Hepatocyte (in vitro differentiated cells): ENCODE measurements at regions not wholly inside any gene's neighbourhood (a gene's known extent, or its start where the extent isn't known, plus 50 kb on each side); places are given as distances from the start of the nearest gene placed in this dataset.

ENCODE experiments used
- DNase-seq: peaks from one replicate; pipeline ENCODE4 v3.0.0-alpha.2; 2016; ENCODE audit warnings: low spot score
- H2AFZ ChIP-seq: fragments of 200-600 bp; sonication (generic); 2 replicates; pipeline ENCODE4 v1.6.0; 2016; ENCODE audit warnings: antibody characterized with exemption, mild to moderate bottlenecking
- H3K27ac ChIP-seq: fragments of 200-600 bp; sonication (generic); 2 replicates; pipeline ENCODE4 v1.5.1; 2016; ENCODE audit warnings: mild to moderate bottlenecking
- H3K27me3 ChIP-seq: fragments of 200-600 bp; sonication (generic); 2 replicates; pipeline ENCODE4 v1.6.1; 2016
- H3K36me3 ChIP-seq: fragments of 200-600 bp; sonication (generic); replicated peaks from 2 replicates; pipeline ENCODE4 v1.5.1; 2016; ENCODE audit warnings: low read depth; ENCODE audit not compliant: insufficient read depth
- H3K4me1 ChIP-seq: fragments of 200-600 bp; sonication (generic); 2 replicates; pipeline ENCODE4 v1.5.1; 2016; ENCODE audit warnings: mild to moderate bottlenecking, moderate library complexity; ENCODE audit not compliant: insufficient read depth
- H3K4me2 ChIP-seq: fragments of 200-600 bp; sonication (generic); 2 replicates; pipeline ENCODE4 v1.6.0; 2016
- H3K4me3 ChIP-seq: fragments of 200-600 bp; sonication (generic); 2 replicates; pipeline ENCODE4 v1.5.1; 2016; ENCODE audit warnings: mild to moderate bottlenecking
- H3K79me2 ChIP-seq: fragments of 200-600 bp; sonication (generic); 2 replicates; pipeline ENCODE4 v1.6.0; 2017; ENCODE audit warnings: mild to moderate bottlenecking
- H3K9me2 ChIP-seq: fragments of 200-600 bp; sonication (generic); replicated peaks from 2 replicates; pipeline ENCODE4 v1.6.0; 2017; ENCODE audit warnings: mild to moderate bottlenecking; ENCODE audit not compliant: insufficient read depth
- H3K9me3 ChIP-seq: fragments of 200-600 bp; sonication (generic); 2 replicates; pipeline ENCODE4 v1.5.1; 2016; ENCODE audit warnings: low read depth, mild to moderate bottlenecking
- H4K20me1 ChIP-seq: fragments of 200-600 bp; sonication (generic); 2 replicates; pipeline ENCODE4 v1.6.0; 2016; ENCODE audit warnings: mild to moderate bottlenecking; ENCODE audit not compliant: insufficient read depth, poor library complexity, severe bottlenecking
- CTCF ChIP-seq: fragments of 200-600 bp; sonication (generic); IDR thresholded peaks from 2 replicates; pipeline ENCODE4 v1.5.1; 2016; ENCODE audit warnings: antibody characterized with exemption, mild to moderate bottlenecking; ENCODE audit not compliant: poor library complexity
- EZH2 ChIP-seq: fragments of 200-600 bp; sonication (generic); IDR thresholded peaks from 2 replicates; pipeline ENCODE4 v1.6.1; 2016; ENCODE audit warnings: antibody characterized with exemption, mild to moderate bottlenecking, borderline replicate concordance
- EZH2phosphoT487 ChIP-seq: fragments of 200-600 bp; sonication (generic); IDR thresholded peaks from one replicate; pipeline ENCODE4 v1.6.1; 2018; ENCODE audit warnings: antibody characterized with exemption, mild to moderate bottlenecking, low read depth, moderate library complexity; ENCODE audit not compliant: unreplicated experiment, severe bottlenecking
- WGBS: methylation state at CpG from one replicate; pipeline ENCODE4 v1.1.6; 2016; ENCODE audit warnings: low lambda C conversion rate; ENCODE audit errors: missing lambda C conversion rate; 5-methylcytosine and 5-hydroxymethylcytosine counted together

GRCh38 chr6:138685257-138685656 is 88.3 kb upstream of the CCDC28A start:
- DNase-seq: no peak
- H2AFZ ChIP-seq: no peak overlapping the region
- no peaks in the 10 kb centered on the region for H3K4me1 ChIP-seq
- no peaks in the 10 kb centered on the region for H3K9me3 ChIP-seq
- peaks cover 32% of the 10 kb centered on the region for H3K79me2 ChIP-seq
- no peak overlapping the region for H3K27ac ChIP-seq
- no peaks in the 10 kb centered on the region for H3K9me2 ChIP-seq
- H3K4me2 ChIP-seq: no peak overlapping the region
- TF ChIP-seq EZH2phosphoT487 (no peak), CTCF (no peak), EZH2 (no peak)
- WGBS: 95% methylated on average over 2 of the region's 2 CpGs
- no peak overlapping the region for H3K4me3 ChIP-seq
- H3K36me3 ChIP-seq: no peaks in the 10 kb centered on the region
- no peaks in the 10 kb centered on the region for H4K20me1 ChIP-seq
- no peaks in the 10 kb centered on the region for H3K27me3 ChIP-seq

GRCh38 chr6:138685781-138686180 is 87.8 kb upstream of the CCDC28A start:
- H3K36me3 ChIP-seq: no peaks in the 10 kb centered on the region
- H3K27ac ChIP-seq: no peak overlapping the region
- no peak overlapping the region for H2AFZ ChIP-seq
- H3K4me2 ChIP-seq: no peak overlapping the region
- no peaks in the 10 kb centered on the region for H3K9me2 ChIP-seq
- no peaks in the 10 kb centered on the region for H4K20me1 ChIP-seq
- TF ChIP-seq CTCF (no peak), EZH2phosphoT487 (no peak), EZH2 (no peak)
- DNase-seq: no peak
- no peak overlapping the region for H3K4me3 ChIP-seq
- no peaks in the 10 kb centered on the region for H3K27me3 ChIP-seq
- no peaks in the 10 kb centered on the region for H3K9me3 ChIP-seq
- peaks cover 37% of the 10 kb centered on the region for H3K79me2 ChIP-seq
- no peaks in the 10 kb centered on the region for H3K4me1 ChIP-seq

GRCh38 chr6:138688580-138688979 is 85.0 kb upstream of the CCDC28A start:
- Histone ChIP-seq H3K27me3 (no peaks in the 10 kb centered on the region), H3K9me2 (no peaks in the 10 kb centered on the region), H3K36me3 (no peaks in the 10 kb centered on the region), H3K9me3 (no peaks in the 10 kb centered on the region), H2AFZ (no peak overlapping the region), H3K4me1 (no peaks in the 10 kb centered on the region), H3K4me3 (no peak overlapping the region), H3K4me2 (no peak overlapping the region), H3K79me2 (peaks cover 41% of the 10 kb centered on the region), H3K27ac (no peak overlapping the region), H4K20me1 (no peaks in the 10 kb centered on the region)
- no peak for DNase-seq
- 95% methylated on average over 4 of the region's 4 CpGs for WGBS
- no peak for TF ChIP-seq CTCF
- no peak for TF ChIP-seq EZH2phosphoT487
- no peak for TF ChIP-seq EZH2

GRCh38 chr6:138689849-138690248 is 83.7 kb upstream of the CCDC28A start:
- no peaks in the 10 kb centered on the region for H3K9me3 ChIP-seq
- H3K27me3 ChIP-seq: no peaks in the 10 kb centered on the region
- no peak for TF ChIP-seq EZH2phosphoT487
- TF ChIP-seq EZH2: no peak
- TF ChIP-seq CTCF: no peak
- no peaks in the 10 kb centered on the region for H4K20me1 ChIP-seq
- no peaks in the 10 kb centered on the region for H3K36me3 ChIP-seq
- no peak overlapping the region for H3K4me2 ChIP-seq
- H2AFZ ChIP-seq: no peak overlapping the region
- no peak overlapping the region for H3K27ac ChIP-seq
- H3K9me2 ChIP-seq: no peaks in the 10 kb centered on the region
- H3K4me3 ChIP-seq: no peak overlapping the region
- peaks cover 38% of the 10 kb centered on the region for H3K79me2 ChIP-seq
- no peak for DNase-seq
- H3K4me1 ChIP-seq: no peaks in the 10 kb centered on the region
- WGBS: 85% methylated on average over 6 of the region's 6 CpGs
